ENCODE measurements at regions not wholly inside any gene's neighbourhood (a gene's known extent, or its start where the extent isn't known, plus 50 kb on each side); places are given as distances from the start of the nearest gene placed in this dataset.
"Not testable (repeated sequence)": the region's sequence is repeated elsewhere in the genome, so short reads cannot be mapped to it uniquely, and the experiment has no call there.

DNA sequence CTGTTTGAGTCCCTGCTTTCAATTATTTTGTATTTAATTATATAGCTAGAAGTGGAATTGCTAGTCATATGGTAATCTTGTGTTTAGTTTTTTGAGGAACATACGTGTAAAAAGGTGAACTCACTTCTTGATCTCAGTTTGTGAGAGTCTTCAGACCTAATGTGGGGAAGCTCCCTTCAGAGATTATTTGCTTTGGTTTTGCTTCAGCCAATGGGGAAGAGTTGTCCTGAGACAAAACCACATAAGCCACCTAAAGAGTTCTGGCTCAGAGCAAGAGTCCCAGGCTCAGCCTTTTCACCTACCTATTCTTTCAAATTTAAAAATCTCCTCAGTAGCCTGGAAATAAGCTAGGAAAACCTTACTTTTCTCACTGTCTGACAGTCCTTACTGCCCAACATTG lies 138.4 kb downstream of the UCK2 start:
- no peak for DNase-seq

- DNase-seq = not testable (repeated sequence)
Measured at GRCh38 chr1:165969366-165969765, 142.0 kb downstream of the UCK2 start.

DNA sequence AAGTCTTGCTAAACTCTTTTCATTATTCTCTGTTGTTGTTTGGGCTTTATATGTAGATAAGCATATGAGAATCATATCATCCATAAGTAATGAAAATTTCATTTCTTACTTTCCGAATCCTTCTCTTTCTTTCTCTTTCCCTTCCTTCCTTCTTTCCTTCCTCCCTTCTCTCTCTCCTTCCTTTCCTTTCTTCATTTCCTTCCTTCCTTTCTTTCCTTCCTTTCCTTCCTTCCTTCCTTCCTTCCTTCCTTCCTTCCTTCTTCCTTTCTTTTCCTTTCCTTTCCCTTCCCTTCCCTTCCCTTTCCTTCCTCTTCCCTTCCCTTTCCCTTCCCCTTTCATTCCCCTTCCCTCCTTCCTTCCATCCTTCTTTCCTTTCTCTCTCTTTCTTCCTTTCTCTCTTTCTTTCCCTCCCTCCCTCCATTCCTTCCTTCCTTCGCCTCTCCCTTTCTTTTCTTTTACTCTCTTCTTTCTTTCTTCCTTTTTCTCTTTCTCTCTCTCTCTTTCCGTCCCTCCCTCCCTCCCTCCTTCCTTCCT lies 147.3 kb downstream of the UCK2 start:
- no peak for DNase-seq

DNA sequence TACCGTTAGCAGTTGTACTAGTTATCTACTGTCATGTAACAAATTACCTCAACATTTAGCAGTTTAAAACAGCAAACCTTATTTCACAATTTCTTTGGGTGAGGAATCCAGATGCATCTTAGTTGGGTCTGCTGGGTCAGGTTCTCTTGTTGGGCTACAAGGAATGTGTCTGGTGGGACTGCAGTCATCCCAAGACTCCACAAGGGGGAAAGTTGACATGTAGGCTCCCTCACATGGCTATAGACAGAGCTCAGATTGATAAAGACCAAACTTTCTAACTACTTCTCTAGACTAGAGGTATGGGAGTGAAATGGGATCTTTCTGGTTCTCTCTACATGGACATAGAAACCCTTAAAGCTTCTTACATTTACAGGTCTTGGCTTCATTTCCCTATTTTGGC lies 160.9 kb downstream of the UCK2 start:
- no peak for DNase-seq

GRCh38 chr1:165988817-165989216 lies 161.4 kb downstream of the UCK2 start:
- no peak for DNase-seq

DNA sequence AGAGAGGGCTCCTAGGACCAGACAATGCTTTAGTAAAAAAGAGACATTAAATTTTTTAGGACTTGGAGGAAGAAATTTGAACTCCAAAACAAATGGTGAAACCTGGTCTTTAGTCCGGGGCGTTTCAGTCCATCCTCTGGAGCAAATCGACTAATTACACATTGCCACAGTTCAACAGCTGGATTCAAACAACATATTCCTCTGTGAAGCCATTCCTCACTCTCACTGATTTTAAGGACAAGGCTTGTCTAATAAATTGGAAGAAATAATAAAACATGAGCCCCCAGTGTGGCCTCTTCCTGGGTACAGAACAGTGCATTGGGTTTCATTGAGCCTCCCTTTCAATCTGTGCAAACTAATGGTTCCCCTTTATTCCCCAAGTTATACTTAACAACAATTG lies 165.1 kb downstream of the UCK2 start:
- no peak for DNase-seq

GRCh38 chr1:165994107-165994506 lies 166.7 kb downstream of the UCK2 start:
- DNase-seq = peak; percentile 69

GRCh38 chr1:165999826-166000225 lies 167.0 kb downstream of the FAM78B start:
- DNase-seq = no peak

- no peak for DNase-seq
Measured at GRCh38 chr1:166007176-166007575, 159.6 kb downstream of the FAM78B start.

DNA sequence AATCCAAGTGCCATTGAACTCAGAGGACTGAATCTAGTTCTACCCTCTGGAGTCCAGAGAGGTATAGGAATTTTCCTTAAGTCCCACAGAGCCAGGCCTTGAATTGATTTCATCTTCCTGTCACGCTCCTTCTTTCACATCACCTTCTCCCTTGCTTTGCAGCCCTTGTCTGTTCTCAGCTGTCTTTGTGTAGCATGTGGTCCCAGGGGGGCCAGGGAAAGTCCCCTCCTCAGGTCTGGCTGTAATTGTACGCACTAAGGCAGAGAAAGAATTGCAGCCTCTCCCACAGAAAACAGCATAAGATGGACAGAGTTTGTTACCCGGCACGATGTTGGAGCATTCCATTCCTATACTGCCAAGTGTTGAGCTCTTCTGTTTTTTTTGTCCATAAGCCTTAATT lies 153.6 kb downstream of the FAM78B start:
- no peak for DNase-seq

DNA sequence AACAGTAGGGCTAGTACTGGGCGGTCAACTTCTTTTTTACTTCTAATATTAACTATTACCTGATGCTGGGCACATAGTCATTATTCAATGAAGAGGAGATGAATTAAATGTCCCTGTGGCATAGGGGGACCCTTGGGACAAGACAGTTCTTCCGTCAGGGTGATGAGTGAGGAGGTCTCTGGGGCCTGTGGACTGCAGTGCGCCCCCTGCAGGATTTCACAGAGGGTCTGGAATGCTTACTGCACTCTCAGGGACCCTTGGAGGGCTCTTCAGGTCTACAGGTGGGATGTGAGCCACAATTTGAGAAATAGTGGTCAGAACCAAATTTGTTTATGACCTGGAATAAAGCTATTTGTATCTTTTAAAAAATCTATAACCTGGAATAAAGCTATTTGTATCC lies 149.4 kb downstream of the FAM78B start:
- DNase-seq = no peak

All from NCI-H526 treated with DMSO at 0.1 percent for 48 hours (cell line).